K562 (cell line): ENCODE measurements at regions not wholly inside any gene's neighbourhood (a gene's known extent, or its start where the extent isn't known, plus 50 kb on each side); places are given as distances from the start of the nearest gene placed in this dataset.

Experiments
- ATAC-seq: fragments of 200-7000 bp; cut with Tn5 transposase; 3 replicates; pipeline ENCODE4 v1.9.1; 2020; ENCODE audit warnings: moderate library complexity
- BruUV-seq: library from RNA; stranded (reverse); fragments of 400-500 nt; replicated peaks from 2 replicates; lab custom pipeline; 2021; lab: Mats Ljungman, UMichigan
- CTCF ChIA-PET: fragments of 300-600 bp; formaldehyde crosslinking; extraction: SDS; loops from one replicate; lab custom pipeline; 2021; ENCODE audit warnings: low intra/inter-chr PET ratio; lab: Yijun Ruan, JAX
- POLR2A ChIA-PET: fragments of 300-600, 350-650 bp; sonication (Branson Sonifier 250); formaldehyde crosslinking; extraction: SDS; loops from one replicate; lab custom pipeline; 2021; ENCODE audit warnings: antibody characterized with exemption, inconsistent platforms; lab: Yijun Ruan, JAX
- DNase-seq, 4 experiments: peaks; one replicate each; pipeline versions ENCODE4 v3.0.0 to v3.0.0-alpha.2; 2011 to 2018; ENCODE audit warnings: low spot score in 3 of 4, mixed read lengths in 3 of 4; ENCODE audit errors: extremely low read depth in 1 of 4
- FAIRE-seq: peaks from 2 replicates; lab custom pipeline; 2011; peaks lifted over from hg19 to GRCh38; lab: Jason Lieb, UNC
- H2AFZ ChIP-seq: 2 replicates; pipeline ENCODE4 v1.6.0; 2011; ENCODE audit warnings: low read depth, low read length, control low read depth, inconsistent platforms
- H3K27ac ChIP-seq: fragments of 200-600 bp; 3 replicates; pipeline ENCODE4 v1.8.0; 2011; ENCODE audit warnings: low read depth, mild to moderate bottlenecking, control low read depth, inconsistent platforms, low read length, moderate library complexity, mixed read lengths; ENCODE audit errors: extremely low read depth
- H3K27me3 ChIP-seq, 2 experiments: fragments of 300-600 bp in 1 of 2; 2 replicates in 1 of 2; 3 replicates in 1 of 2; pipeline versions ENCODE4 v1.6.0 to v1.8.0; 2011; ENCODE audit warnings: inconsistent platforms in 2 of 2, low read length in 2 of 2, mild to moderate bottlenecking in 1 of 2, mixed read lengths in 1 of 2, moderate library complexity in 1 of 2; ENCODE audit not compliant: control insufficient read depth in 2 of 2, insufficient read depth in 2 of 2
- H3K36me3 ChIP-seq: fragments of 300-600 bp; 3 replicates; pipeline ENCODE4 v1.8.0; 2011; ENCODE audit warnings: mild to moderate bottlenecking, low read length, inconsistent platforms; ENCODE audit not compliant: control insufficient read depth, insufficient read depth
- H3K4me1 ChIP-seq, 2 experiments: fragments of 200-600 bp in 1 of 2; replicated peaks in 1 of 2; 2 replicates in 1 of 2; 3 replicates in 1 of 2; pipeline versions ENCODE4 v1.5.1 to v1.8.0; 2011; ENCODE audit warnings: inconsistent platforms in 2 of 2, low read length in 2 of 2, mild to moderate bottlenecking in 1 of 2, mixed read lengths in 1 of 2, moderate library complexity in 1 of 2; ENCODE audit not compliant: control insufficient read depth in 2 of 2, insufficient read depth in 2 of 2
- H3K4me2 ChIP-seq: 2 replicates; pipeline ENCODE4 v1.6.1; 2011; ENCODE audit warnings: low read length, control low read depth, inconsistent platforms, mixed read lengths; ENCODE audit not compliant: insufficient read depth
- H3K4me3 ChIP-seq: fragments of 200-600 bp; sonication (generic), shearing (Covaris generic); 2 replicates; pipeline ENCODE4 v1.5.1; 2016; ENCODE audit warnings: control low read depth, inconsistent platforms
- H3K79me2 ChIP-seq: fragments of 200-600 bp; 3 replicates; pipeline ENCODE4 v1.8.0; 2011; ENCODE audit warnings: low read length, inconsistent platforms; ENCODE audit not compliant: control insufficient read depth, insufficient read depth
- H3K9ac ChIP-seq, 2 experiments: 2 replicates each; pipeline versions ENCODE4 v1.6.0 to v1.6.1; 2011; ENCODE audit warnings: low read depth in 2 of 2, low read length in 2 of 2, control low read depth in 1 of 2, inconsistent platforms in 1 of 2, mild to moderate bottlenecking in 1 of 2, mixed read lengths in 1 of 2; ENCODE audit not compliant: insufficient read depth in 1 of 2
- H3K9me1 ChIP-seq: one replicate; pipeline ENCODE4 v1.6.0; 2011; ENCODE audit warnings: inconsistent platforms, mild to moderate bottlenecking, low read length, moderate library complexity; ENCODE audit not compliant: control insufficient read depth, insufficient read depth
- H3K9me3 ChIP-seq: replicated peaks from 2 replicates; pipeline ENCODE4 v1.5.1; 2011; ENCODE audit warnings: low read depth, low read length, inconsistent platforms; ENCODE audit not compliant: control insufficient read depth, insufficient read depth
- H4K20me1 ChIP-seq: replicated peaks from 2 replicates; pipeline ENCODE4 v1.6.1; 2011; ENCODE audit warnings: low read length, inconsistent platforms, mixed read lengths; ENCODE audit not compliant: control insufficient read depth, insufficient read depth
- EP400 ChIP-seq: fragments of 450-650 bp; IDR thresholded peaks from 2 replicates; pipeline ENCODE4 v1.6.1; 2017; ENCODE audit warnings: antibody characterized with exemption, mild to moderate bottlenecking, moderate library complexity
- FOSL1 ChIP-seq: fragments of 200-800 bp; sonication (Bioruptor generic); conservative IDR thresholded peaks from 2 replicates; pipeline ENCODE4 v1.6.1; 2016; ENCODE audit warnings: missing genetic modification characterization, missing compliant biosample characterization
- FOXA1 ChIP-seq: fragments of 450-650 bp; IDR thresholded peaks from 2 replicates; pipeline ENCODE4 v1.6.1; 2016; ENCODE audit warnings: mild to moderate bottlenecking, borderline replicate concordance
- FOXK1 ChIP-seq: sonication (generic); formaldehyde crosslinking; IDR thresholded peaks from 2 replicates; pipeline ENCODE4 v1.8.0; 2022; ENCODE audit warnings: missing genetic modification reagents, mild to moderate bottlenecking, borderline replicate concordance
- HMG20B ChIP-seq: fragments of 250-450 bp; sonication (Bioruptor Pico); IDR thresholded peaks from 2 replicates; pipeline ENCODE4 v1.5.0; 2021; ENCODE audit warnings: mild to moderate bottlenecking
- MBD2 ChIP-seq: sonication (generic); IDR thresholded peaks from 2 replicates; pipeline ENCODE4 v1.6.1; 2016; ENCODE audit warnings: low read depth, borderline replicate concordance
- MEF2D ChIP-seq: conservative IDR thresholded peaks from 2 replicates; pipeline ENCODE4 v1.6.1; 2016; ENCODE audit warnings: low read depth, missing genetic modification characterization, missing compliant biosample characterization
- NCOA4 ChIP-seq: fragments of 450-650 bp; IDR thresholded peaks from 2 replicates; pipeline ENCODE4 v1.6.1; 2018; ENCODE audit warnings: mild to moderate bottlenecking; ENCODE audit not compliant: partially characterized antibody
- PRPF4 ChIP-seq: fragments of 200-400 bp; formaldehyde crosslinking; IDR thresholded peaks from one replicate; pipeline ENCODE4 v1.6.1; 2017; ENCODE audit warnings: low read length, low read depth, mild to moderate bottlenecking; ENCODE audit not compliant: insufficient read depth, poor library complexity, severe bottlenecking
- STAT5B ChIP-seq: fragments of 250-450 bp; sonication (Bioruptor Pico); IDR thresholded peaks from 2 replicates; pipeline ENCODE4 v1.8.0; 2021; ENCODE audit warnings: mild to moderate bottlenecking, inconsistent platforms
- ZBED1 ChIP-seq: IDR thresholded peaks from 2 replicates; pipeline ENCODE4 v1.6.1; 2014
- ZNF311 ChIP-seq: fragments of 250-450 bp; sonication (Bioruptor Pico); IDR thresholded peaks from 2 replicates; pipeline ENCODE4 v1.4.0; 2020; ENCODE audit warnings: mild to moderate bottlenecking, moderate library complexity
- ZNF77 ChIP-seq: fragments of 250-450 bp; sonication (Bioruptor Pico); IDR thresholded peaks from 2 replicates; pipeline ENCODE4 v1.5.0; 2020
- WGBS: fragments of 100-300 bp; shearing (Covaris generic); methylation state at CpG from one replicate; pipeline ENCODE4 v1.1.6; 2016; ENCODE audit warnings: low coverage, mixed read lengths; ENCODE audit not compliant: insufficient coverage; ENCODE audit errors: missing lambda C conversion rate; 5-methylcytosine and 5-hydroxymethylcytosine counted together
- in situ Hi-C: fragments of 300-500 bp; cut with MboI; formaldehyde crosslinking; loops from 4 replicates; pipeline ENCODE4 v1.15.0; 2018; ENCODE audit warnings: inconsistent platforms, mixed read lengths
- intact Hi-C: fragments of 100-400 bp; cut with micrococcal nuclease; formaldehyde crosslinking; loops from 2 replicates; pipeline ENCODE4 v1.14.2; 2022
- TF ChIP-seq, protein P1 (sequence below): fragments of 450-650 bp; formaldehyde crosslinking; IDR thresholded peaks from 2 replicates; pipeline ENCODE4 v1.4.0; 2020; ENCODE audit warnings: mild to moderate bottlenecking, mixed read lengths
- TF ChIP-seq, protein P2 (sequence below): sonication (generic); formaldehyde crosslinking; IDR thresholded peaks from 2 replicates; pipeline ENCODE4 v1.8.1; 2023; ENCODE audit warnings: mild to moderate bottlenecking, missing genetic modification reagents

DNA sequence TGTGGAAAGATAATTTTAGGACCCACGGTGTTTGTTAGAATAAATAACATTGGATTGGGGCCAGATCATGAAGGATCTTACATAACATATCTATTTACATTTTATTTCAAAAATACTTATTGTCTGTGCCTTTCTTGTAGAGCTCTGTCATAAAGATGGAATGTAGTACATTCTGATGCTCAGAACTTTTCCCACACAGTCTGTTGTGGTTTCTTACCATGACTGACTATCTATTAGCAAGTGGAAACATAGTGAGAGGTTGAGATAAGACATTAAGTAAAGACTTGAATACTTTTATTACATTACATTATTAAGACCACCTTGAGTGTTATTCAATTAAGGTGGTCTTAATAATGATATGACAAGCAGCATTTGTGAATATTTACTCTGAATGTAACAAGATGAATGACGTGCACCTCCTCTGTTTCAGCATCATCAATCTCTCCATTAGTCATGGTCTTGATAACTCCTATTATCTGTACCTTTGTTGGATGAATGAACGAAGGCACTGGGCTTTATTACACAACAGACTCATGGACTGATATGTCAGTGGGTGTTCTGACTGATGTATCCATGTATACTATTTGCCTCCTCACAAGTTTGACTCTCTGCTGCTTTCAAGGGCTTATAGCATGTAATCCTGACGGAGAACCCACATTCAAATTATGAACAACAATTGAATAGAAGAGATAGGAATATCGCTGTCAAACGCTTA is 883.0 kb upstream of the FLRT2 start:
- no peak for DNase-seq
- no peak for ATAC-seq
- H3K9me1 ChIP-seq, result no peaks in the 10 kb centered on the region
- BruUV-seq, result no TSS peak
- H2AFZ ChIP-seq, result no peak overlapping the region
- H3K4me3 ChIP-seq, result no peak overlapping the region
- no peaks in the 10 kb centered on the region for H3K36me3 ChIP-seq
- H3K4me1 ChIP-seq, result no peaks in the 10 kb centered on the region
- no peaks in the 10 kb centered on the region for H3K9me3 ChIP-seq
- H3K27me3 ChIP-seq, result no peaks in the 10 kb centered on the region
- no peak for TF ChIP-seq ZNF77 (CRISPR knock-in tag)
- no peak for TF ChIP-seq FOXK1
- TF ChIP-seq PRPF4, result no peak
- no peak for TF ChIP-seq HMG20B (CRISPR knock-in tag)
- TF ChIP-seq FOXA1, result no peak
- no peak for TF ChIP-seq EP400
- TF ChIP-seq MEF2D, result no peak
- TF ChIP-seq MBD2, result no peak
- TF ChIP-seq STAT5B (CRISPR knock-in tag), result no peak
- TF ChIP-seq ZNF311 (CRISPR knock-in tag), result no peak
- no peak for TF ChIP-seq ZBED1
- TF ChIP-seq, protein P1, sequence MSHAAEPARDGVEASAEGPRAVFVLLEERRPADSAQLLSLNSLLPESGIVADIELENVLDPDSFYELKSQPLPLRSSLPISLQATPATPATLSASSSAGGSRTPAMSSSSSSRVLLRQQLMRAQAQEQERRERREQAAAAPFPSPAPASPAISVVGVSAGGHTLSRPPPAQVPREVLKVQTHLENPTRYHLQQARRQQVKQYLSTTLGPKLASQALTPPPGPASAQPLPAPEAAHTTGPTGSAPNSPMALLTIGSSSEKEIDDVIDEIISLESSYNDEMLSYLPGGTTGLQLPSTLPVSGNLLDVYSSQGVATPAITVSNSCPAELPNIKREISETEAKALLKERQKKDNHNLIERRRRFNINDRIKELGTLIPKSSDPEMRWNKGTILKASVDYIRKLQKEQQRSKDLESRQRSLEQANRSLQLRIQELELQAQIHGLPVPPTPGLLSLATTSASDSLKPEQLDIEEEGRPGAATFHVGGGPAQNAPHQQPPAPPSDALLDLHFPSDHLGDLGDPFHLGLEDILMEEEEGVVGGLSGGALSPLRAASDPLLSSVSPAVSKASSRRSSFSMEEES (CRISPR knock-in tag), result no peak
- TF ChIP-seq FOSL1, result no peak
- TF ChIP-seq, protein P2, sequence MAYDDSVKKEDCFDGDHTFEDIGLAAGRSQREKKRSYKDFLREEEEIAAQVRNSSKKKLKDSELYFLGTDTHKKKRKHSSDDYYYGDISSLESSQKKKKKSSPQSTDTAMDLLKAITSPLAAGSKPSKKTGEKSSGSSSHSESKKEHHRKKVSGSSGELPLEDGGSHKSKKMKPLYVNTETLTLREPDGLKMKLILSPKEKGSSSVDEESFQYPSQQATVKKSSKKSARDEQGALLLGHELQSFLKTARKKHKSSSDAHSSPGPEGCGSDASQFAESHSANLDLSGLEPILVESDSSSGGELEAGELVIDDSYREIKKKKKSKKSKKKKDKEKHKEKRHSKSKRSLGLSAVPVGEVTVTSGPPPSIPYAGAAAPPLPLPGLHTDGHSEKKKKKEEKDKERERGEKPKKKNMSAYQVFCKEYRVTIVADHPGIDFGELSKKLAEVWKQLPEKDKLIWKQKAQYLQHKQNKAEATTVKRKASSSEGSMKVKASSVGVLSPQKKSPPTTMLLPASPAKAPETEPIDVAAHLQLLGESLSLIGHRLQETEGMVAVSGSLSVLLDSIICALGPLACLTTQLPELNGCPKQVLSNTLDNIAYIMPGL (CRISPR knock-in tag), result no peak
- TF ChIP-seq NCOA4, result no peak
- in situ Hi-C loops, result no loop called here
- no peak overlapping the region for H3K27ac ChIP-seq
- intact Hi-C loops, result no loop called here
- WGBS, result 2% methylated on average over 6 of the region's 6 CpGs
- FAIRE-seq, result no peak
- no peak overlapping the region for H3K9ac ChIP-seq
- H3K79me2 ChIP-seq, result no peaks in the 10 kb centered on the region
- ChIA-PET POLR2A (no interaction called here), CTCF (no interaction called here)
- H3K4me2 ChIP-seq, result no peak overlapping the region
- no peaks in the 10 kb centered on the region for H4K20me1 ChIP-seq
